SK-N-SH (cell line): ENCODE measurements at regions not wholly inside any gene's neighbourhood (a gene's known extent, or its start where the extent isn't known, plus 50 kb on each side); places are given as distances from the start of the nearest gene placed in this dataset.

Source experiments
- CTCF ChIA-PET: fragments of 300-600, 350-600 bp; formaldehyde crosslinking; extraction: SDS; loops from one replicate; lab custom pipeline; 2021; lab: Yijun Ruan, JAX
- POLR2A ChIA-PET: fragments of 350-600 bp; sonication (Branson Sonifier 250); formaldehyde crosslinking; extraction: SDS; loops from one replicate; lab custom pipeline; 2020; ENCODE audit warnings: antibody characterized with exemption, inconsistent platforms; lab: Yijun Ruan, JAX
- DNase-seq: peaks from one replicate; pipeline ENCODE4 v3.0.0; 2012
- H2AFZ ChIP-seq: fragments of 200-600 bp; sonication (generic); 2 replicates; pipeline ENCODE4 v1.8.1; 2016; ENCODE audit warnings: antibody characterized with exemption, mild to moderate bottlenecking, low read depth
- H3F3A ChIP-seq: fragments of 200-600 bp; sonication (generic); replicated peaks from 2 replicates; pipeline ENCODE3; 2016; ENCODE audit warnings: antibody characterized with exemption, mild to moderate bottlenecking; ENCODE audit not compliant: insufficient read depth
- H3K27ac ChIP-seq, 2 experiments: fragments of 200-500 bp in 1 of 2; fragments of 200-600 bp in 1 of 2; sonication (Bioruptor generic) in 1 of 2; sonication (generic), shearing (Covaris generic) in 1 of 2; 2 replicates each; pipeline versions ENCODE4 v1.5.1 to v1.6.1; 2014 to 2016; ENCODE audit warnings: low read depth in 2 of 2, inconsistent platforms in 1 of 2, low read length in 1 of 2, mild to moderate bottlenecking in 1 of 2, mixed read lengths in 1 of 2
- H3K27me3 ChIP-seq: fragments of 200-600 bp; sonication (generic), shearing (Covaris generic); 2 replicates; pipeline ENCODE4 v1.6.1; 2016; ENCODE audit warnings: mixed run types; ENCODE audit not compliant: insufficient read depth
- H3K36me3 ChIP-seq, 2 experiments: fragments of 200-500 bp in 1 of 2; fragments of 200-600 bp in 1 of 2; sonication (Bioruptor generic) in 1 of 2; sonication (generic) in 1 of 2; replicated peaks in 1 of 2; 2 replicates each; pipeline versions ENCODE3 to v1.5.1; 2014 to 2016; ENCODE audit warnings: low read length in 1 of 2, mild to moderate bottlenecking in 1 of 2; ENCODE audit not compliant: insufficient read depth in 2 of 2, control insufficient read depth in 1 of 2
- H3K4me1 ChIP-seq, 2 experiments: fragments of 200-500 bp in 1 of 2; fragments of 200-600 bp in 1 of 2; sonication (Bioruptor generic) in 1 of 2; sonication (generic), shearing (Covaris generic) in 1 of 2; 2 replicates each; pipeline versions ENCODE4 v1.5.1 to v1.6.1; 2014 to 2016; ENCODE audit warnings: low read depth in 1 of 2, low read length in 1 of 2, mixed run types in 1 of 2; ENCODE audit not compliant: insufficient read depth in 2 of 2, control insufficient read depth in 1 of 2
- H3K4me2 ChIP-seq: fragments of 200-600 bp; sonication (generic), shearing (Covaris generic); 2 replicates; pipeline ENCODE4 v1.6.1; 2017; ENCODE audit warnings: mixed run types
- H3K4me3 ChIP-seq, 2 experiments: fragments of 200-500 bp in 1 of 2; fragments of 200-600 bp in 1 of 2; sonication (Bioruptor generic) in 1 of 2; sonication (generic), shearing (Covaris generic) in 1 of 2; 2 replicates each; pipeline versions ENCODE4 v1.5.1 to v1.8.1; 2014 to 2016; ENCODE audit warnings: low read depth in 2 of 2, inconsistent platforms in 1 of 2, low read length in 1 of 2, mild to moderate bottlenecking in 1 of 2, mixed read lengths in 1 of 2, moderate library complexity in 1 of 2
- H3K79me2 ChIP-seq: fragments of 200-600 bp; sonication (generic); 2 replicates; pipeline ENCODE4 v1.8.1; 2017; ENCODE audit warnings: mild to moderate bottlenecking; ENCODE audit not compliant: insufficient read depth
- H3K9ac ChIP-seq: fragments of 200-600 bp; sonication (generic); 2 replicates; pipeline ENCODE4 v1.6.1; 2017; ENCODE audit warnings: mixed run types
- H3K9me2 ChIP-seq: fragments of 200-600 bp; sonication (generic); 2 replicates; pipeline ENCODE4 v1.6.1; 2017; ENCODE audit warnings: mixed run types
- H3K9me3 ChIP-seq: fragments of 200-600 bp; sonication (generic); 2 replicates; pipeline ENCODE4 v1.6.1; 2017; ENCODE audit warnings: mixed run types, mild to moderate bottlenecking, moderate library complexity
- H4K20me1 ChIP-seq: fragments of 200-600 bp; sonication (generic); 2 replicates; pipeline ENCODE4 v1.6.1; 2017; ENCODE audit warnings: mild to moderate bottlenecking, mixed run types; ENCODE audit not compliant: insufficient read depth
- ELF1 ChIP-seq: IDR thresholded peaks from 2 replicates; pipeline ENCODE4 v1.4.0; 2012
- EP300 ChIP-seq, 2 experiments: IDR thresholded peaks; 2 replicates each; pipeline versions ENCODE4 v1.4.0 to v1.6.1; 2012; ENCODE audit warnings: borderline replicate concordance in 1 of 2, low read depth in 1 of 2, low read length in 1 of 2
- FOXJ3 ChIP-seq: sonication (generic); formaldehyde crosslinking; IDR thresholded peaks from 2 replicates; pipeline ENCODE4 v1.5.1; 2020; ENCODE audit warnings: mild to moderate bottlenecking, missing genetic modification reagents
- GABPA ChIP-seq: IDR thresholded peaks from 2 replicates; pipeline ENCODE4 v1.4.0; 2012; ENCODE audit warnings: low read depth, mild to moderate bottlenecking
- JUND ChIP-seq: IDR thresholded peaks from 2 replicates; pipeline ENCODE4 v1.4.0; 2012
- MAX ChIP-seq: IDR thresholded peaks from 2 replicates; pipeline ENCODE4 v1.4.0; 2012; ENCODE audit warnings: low read depth
- MEF2A ChIP-seq: IDR thresholded peaks from 2 replicates; pipeline ENCODE4 v1.4.0; 2012; ENCODE audit warnings: low read depth, borderline replicate concordance
- POLR2AphosphoS5 ChIP-seq: IDR thresholded peaks from 2 replicates; pipeline ENCODE4 v1.6.1; 2012; ENCODE audit warnings: low read depth, low read length
- RAD21 ChIP-seq: IDR thresholded peaks from 2 replicates; pipeline ENCODE4 v1.6.1; 2012; ENCODE audit warnings: mild to moderate bottlenecking, low read length
- RCOR1 ChIP-seq: fragments of 150-350 bp; IDR thresholded peaks from 2 replicates; pipeline ENCODE4 v1.6.1; 2017; ENCODE audit warnings: antibody characterized with exemption, low read length
- REST ChIP-seq: IDR thresholded peaks from 2 replicates; pipeline ENCODE4 v1.6.1; 2012; ENCODE audit warnings: mild to moderate bottlenecking, low read depth, low read length, moderate library complexity
- RXRA ChIP-seq: IDR thresholded peaks from 2 replicates; pipeline ENCODE4 v1.4.0; 2012; ENCODE audit warnings: low read depth, mild to moderate bottlenecking, borderline replicate concordance
- SIN3A ChIP-seq: IDR thresholded peaks from 2 replicates; pipeline ENCODE4 v1.6.1; 2012; ENCODE audit warnings: low read depth, mild to moderate bottlenecking, low read length, moderate library complexity, borderline replicate concordance
- TEAD4 ChIP-seq: IDR thresholded peaks from 2 replicates; pipeline ENCODE4 v1.4.0; 2012; ENCODE audit warnings: mild to moderate bottlenecking, borderline replicate concordance; ENCODE audit not compliant: insufficient read depth
- USF2 ChIP-seq: fragments of 150-350 bp; IDR thresholded peaks from 2 replicates; pipeline ENCODE4 v1.6.1; 2017; ENCODE audit warnings: antibody characterized with exemption, low read length, low read depth, borderline replicate concordance
- YY1 ChIP-seq: IDR thresholded peaks from 2 replicates; pipeline ENCODE4 v1.4.0; 2012; ENCODE audit warnings: low read depth, mild to moderate bottlenecking
- ZBTB33 ChIP-seq: IDR thresholded peaks from 2 replicates; pipeline ENCODE4 v1.4.0; 2012; ENCODE audit warnings: low read depth, borderline replicate concordance
- whole genome bisulfite sequencing: methylation state at CpG from one replicate; pipeline ENCODE4 v1.1.6; 2017; ENCODE audit warnings: low lambda C conversion rate; 5-methylcytosine and 5-hydroxymethylcytosine counted together
- TF ChIP-seq, protein P1 (sequence below): IDR thresholded peaks from 2 replicates; pipeline ENCODE4; 2012
- TF ChIP-seq, protein P2 (sequence below): IDR thresholded peaks from 2 replicates; pipeline ENCODE4 v1.4.0; 2012; ENCODE audit warnings: low read depth, borderline replicate concordance

GRCh38 chr10:83184641-83185040, 954.7 kb upstream of the GHITM start (continued):
- TF ChIP-seq USF2 (no peak), POLR2AphosphoS5 (no peak), MAX (no peak), JUND (no peak), TEAD4 (no peak), ZBTB33 (no peak)
- TF ChIP-seq, protein P1, sequence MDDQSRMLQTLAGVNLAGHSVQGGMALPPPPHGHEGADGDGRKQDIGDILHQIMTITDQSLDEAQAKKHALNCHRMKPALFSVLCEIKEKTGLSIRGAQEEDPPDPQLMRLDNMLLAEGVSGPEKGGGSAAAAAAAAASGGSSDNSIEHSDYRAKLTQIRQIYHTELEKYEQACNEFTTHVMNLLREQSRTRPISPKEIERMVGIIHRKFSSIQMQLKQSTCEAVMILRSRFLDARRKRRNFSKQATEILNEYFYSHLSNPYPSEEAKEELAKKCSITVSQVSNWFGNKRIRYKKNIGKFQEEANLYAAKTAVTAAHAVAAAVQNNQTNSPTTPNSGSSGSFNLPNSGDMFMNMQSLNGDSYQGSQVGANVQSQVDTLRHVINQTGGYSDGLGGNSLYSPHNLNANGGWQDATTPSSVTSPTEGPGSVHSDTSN = no peak
- TF ChIP-seq, all 33 proteins: peak for 0

GRCh38 chr10:83190614-83191013, 948.7 kb upstream of the GHITM start:
- Histone ChIP-seq H3K79me2 (no peaks in the 10 kb centered on the region), H3K27me3 (no peaks in the 10 kb centered on the region), H3K27ac (no peak overlapping the region), H4K20me1 (no peaks in the 10 kb centered on the region), H3K4me3 (no peak overlapping the region), H2AFZ (no peak overlapping the region), H3K9me2 (no peaks in the 10 kb centered on the region), H3K4me1 (no peaks in the 10 kb centered on the region; a peak in 1 of 4 replicates), H3K9me3 (no peaks in the 10 kb centered on the region), H3K36me3 (no peaks in the 10 kb centered on the region), H3K4me2 (no peak overlapping the region), H3F3A (no peaks in the 10 kb centered on the region)
- no peak for DNase-seq
- ChIA-PET POLR2A (no interaction called here), CTCF (no interaction called here)
- TF ChIP-seq GABPA (no peak), EP300 (IDR thresholded peaks at IDR 0.05; ENCODE audit: borderline replicate concordance in 1 of 2, low read depth in 1 of 2, low read length in 1 of 2) (no peak), ELF1 (no peak), YY1 (no peak), RXRA (no peak), JUND (no peak), TEAD4 (no peak), RAD21 (no peak), REST (no peak), FOXJ3 (CRISPR knock-in tag) (no peak), RCOR1 (no peak), USF2 (no peak), MEF2A (no peak), SIN3A (no peak)
- TF ChIP-seq, protein P2, sequence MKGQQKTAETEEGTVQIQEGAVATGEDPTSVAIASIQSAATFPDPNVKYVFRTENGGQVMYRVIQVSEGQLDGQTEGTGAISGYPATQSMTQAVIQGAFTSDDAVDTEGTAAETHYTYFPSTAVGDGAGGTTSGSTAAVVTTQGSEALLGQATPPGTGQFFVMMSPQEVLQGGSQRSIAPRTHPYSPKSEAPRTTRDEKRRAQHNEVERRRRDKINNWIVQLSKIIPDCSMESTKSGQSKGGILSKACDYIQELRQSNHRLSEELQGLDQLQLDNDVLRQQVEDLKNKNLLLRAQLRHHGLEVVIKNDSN = no peak
- TF ChIP-seq, all 33 proteins: peak for 0
- H3K9ac ChIP-seq = no peak overlapping the region
- 58% methylated on average over 4 of the region's 4 CpGs for WGBS
